Hematopoietic multipotent progenitor cell treated with erythropoietin and hydrocortisone succinate and interleukin-3 and kit ligand, for 8 days (in vitro differentiated cells): ENCODE measurements at regions not wholly inside any gene's neighbourhood (a gene's known extent, or its start where the extent isn't known, plus 50 kb on each side); places are given as distances from the start of the nearest gene placed in this dataset.
"Not testable (repeated sequence)": the region's sequence is repeated elsewhere in the genome, so short reads cannot be mapped to it uniquely, and the experiment has no call there.

Source experiments
- DNase-seq: peaks from one replicate; pipeline ENCODE4 v3.0.0-alpha.2; 2015

DNA sequence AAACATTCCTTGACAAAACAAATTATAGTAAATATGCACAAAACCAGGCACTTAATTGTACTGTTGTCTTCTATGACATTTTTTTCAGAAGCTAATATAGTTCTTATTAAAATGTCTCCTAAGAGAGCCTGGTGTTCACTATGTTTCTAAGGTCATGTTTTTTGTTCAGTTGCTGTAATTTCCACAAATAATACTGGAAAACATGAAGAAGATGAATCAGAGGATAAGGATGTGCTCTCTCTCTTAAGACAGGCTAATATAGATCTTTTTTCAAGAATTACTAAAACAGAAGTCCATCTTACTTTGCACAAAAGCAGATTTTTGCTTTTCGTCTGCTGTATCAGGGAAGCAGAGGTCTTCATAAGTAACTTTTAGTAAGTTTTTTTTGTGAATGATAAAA, 823.0 kb upstream of the NECTIN3 start:
- no peak for DNase-seq

DNA sequence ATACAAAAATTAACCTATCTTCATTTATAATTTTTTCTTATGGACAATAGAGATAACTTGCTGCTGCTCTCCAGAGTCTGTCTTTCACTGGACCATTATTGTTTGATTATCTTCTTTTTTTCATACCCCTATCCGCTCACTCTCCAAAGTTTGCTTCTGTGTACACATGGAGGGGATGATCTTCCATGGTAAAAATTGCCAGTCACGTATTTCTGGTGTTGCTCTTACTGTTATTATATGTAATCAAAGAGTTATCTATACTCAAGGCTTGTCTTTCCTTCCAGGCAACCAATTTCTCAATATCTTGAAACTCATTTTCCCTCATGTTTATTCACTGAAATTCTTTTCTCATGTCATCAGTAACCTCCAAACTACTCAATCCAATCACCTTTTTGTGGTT, 817.8 kb upstream of the NECTIN3 start:
- no peak for DNase-seq

GRCh38 chr3:110254591-110254990, 817.0 kb upstream of the NECTIN3 start:
- no peak for DNase-seq

DNA sequence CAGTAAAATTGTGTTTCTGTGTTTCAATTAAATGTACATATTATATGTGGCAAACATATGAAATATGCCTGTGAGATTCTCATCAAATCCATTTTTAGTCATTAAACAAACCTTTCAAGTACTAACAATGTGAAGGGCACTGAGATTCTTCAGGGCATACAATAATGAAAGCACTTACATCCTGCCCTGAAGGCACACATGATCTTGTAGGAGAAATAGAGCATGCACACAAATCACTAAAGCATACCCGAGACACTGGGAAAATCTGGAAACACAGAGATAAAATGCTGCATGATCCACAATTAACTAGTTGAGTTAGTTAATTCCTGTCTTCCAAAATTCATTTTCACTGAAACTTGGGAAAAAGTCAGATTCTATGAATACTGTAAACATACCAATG, 810.5 kb upstream of the NECTIN3 start:
- no peak for DNase-seq

GRCh38 chr3:110262896-110263295, 808.7 kb upstream of the NECTIN3 start:
- DNase-seq: no peak

- DNase-seq: no peak
Observed at GRCh38 chr3:110265302-110265701, 806.3 kb upstream of the NECTIN3 start.

DNA sequence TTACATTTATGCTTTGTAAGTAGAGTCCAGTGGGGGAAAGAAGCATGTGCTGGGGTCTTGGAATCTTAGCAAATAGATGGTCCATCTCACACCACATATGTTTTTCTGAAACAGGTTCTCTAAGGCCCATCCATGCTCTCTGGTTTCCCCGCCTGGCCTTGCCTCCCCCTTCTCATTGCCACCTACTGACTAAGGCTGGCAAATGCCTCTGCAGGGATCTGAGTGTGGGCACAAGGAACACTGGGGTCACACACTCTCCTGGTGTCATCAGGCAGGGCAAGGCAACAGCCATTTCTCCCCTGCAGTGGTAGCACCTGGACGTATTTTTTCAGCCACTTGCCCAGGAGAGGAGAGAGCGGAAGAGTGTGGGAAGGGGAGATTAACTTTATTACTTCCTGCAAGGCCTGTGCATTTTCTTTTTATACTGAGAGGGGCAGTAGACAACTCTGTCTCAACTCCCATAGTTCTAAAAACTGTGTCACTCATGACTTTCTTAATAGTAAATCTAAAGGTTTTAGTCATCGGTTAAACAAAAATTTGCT, 804.2 kb upstream of the NECTIN3 start:
- no peak for DNase-seq

DNA sequence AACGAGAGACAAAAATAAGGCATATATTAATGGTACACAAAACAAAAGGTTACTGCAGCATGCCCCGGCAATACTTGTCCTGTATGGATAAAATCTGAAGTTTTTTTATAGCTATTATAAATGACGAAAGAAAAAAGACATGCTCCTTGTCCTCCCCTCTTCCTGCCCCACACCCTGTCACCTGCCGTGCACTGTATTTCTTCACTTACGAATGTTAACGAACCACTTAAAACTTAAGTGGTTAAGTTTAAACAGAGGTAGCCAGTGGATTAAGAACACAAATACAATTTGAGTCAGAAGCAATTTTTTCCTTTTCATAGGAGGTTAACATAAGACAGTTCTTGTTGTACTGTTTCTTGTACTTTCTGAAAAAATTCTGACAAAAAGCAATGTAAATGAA, 799.1 kb upstream of the NECTIN3 start:
- no peak for DNase-seq

GRCh38 chr3:110291886-110292501, 779.6 kb upstream of the NECTIN3 start:
- DNase-seq: no peak

DNA sequence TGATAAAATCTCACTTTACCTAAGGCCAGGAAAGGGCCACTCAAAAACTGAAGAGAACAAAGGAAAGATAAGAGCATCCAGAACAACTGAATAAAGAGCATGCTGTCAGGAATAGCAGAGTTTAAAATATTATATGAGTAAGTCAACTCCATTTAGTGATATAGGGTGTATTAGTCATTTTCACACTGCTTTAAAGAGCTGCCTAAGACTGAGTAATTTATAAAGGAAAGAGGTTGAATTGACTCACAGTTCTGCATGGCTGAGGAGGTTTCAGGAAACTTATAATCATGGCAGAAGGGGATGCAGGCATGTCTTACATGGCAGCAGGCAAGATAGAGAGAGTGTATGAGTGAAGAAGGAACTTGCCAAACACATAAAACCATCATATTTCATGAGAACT, 778.0 kb upstream of the NECTIN3 start:
- DNase-seq: no peak

GRCh38 chr3:110296885-110297284, 774.7 kb upstream of the NECTIN3 start:
- no peak for DNase-seq

- DNase-seq: no peak
Observed at GRCh38 chr3:110301781-110302180, 769.8 kb upstream of the NECTIN3 start.

- DNase-seq: no peak
Observed at GRCh38 chr3:110307065-110307809, 764.4 kb upstream of the NECTIN3 start.

- DNase-seq: no peak
Observed at GRCh38 chr3:110311541-110311940, 760.1 kb upstream of the NECTIN3 start.

- peak; percentile 60 for DNase-seq
Observed at GRCh38 chr3:110314512-110315114, 757.0 kb upstream of the NECTIN3 start.

GRCh38 chr3:110318108-110318507, 753.5 kb upstream of the NECTIN3 start:
- DNase-seq: no peak

- no peak for DNase-seq
Observed at GRCh38 chr3:110323349-110323748, 748.3 kb upstream of the NECTIN3 start.

DNA sequence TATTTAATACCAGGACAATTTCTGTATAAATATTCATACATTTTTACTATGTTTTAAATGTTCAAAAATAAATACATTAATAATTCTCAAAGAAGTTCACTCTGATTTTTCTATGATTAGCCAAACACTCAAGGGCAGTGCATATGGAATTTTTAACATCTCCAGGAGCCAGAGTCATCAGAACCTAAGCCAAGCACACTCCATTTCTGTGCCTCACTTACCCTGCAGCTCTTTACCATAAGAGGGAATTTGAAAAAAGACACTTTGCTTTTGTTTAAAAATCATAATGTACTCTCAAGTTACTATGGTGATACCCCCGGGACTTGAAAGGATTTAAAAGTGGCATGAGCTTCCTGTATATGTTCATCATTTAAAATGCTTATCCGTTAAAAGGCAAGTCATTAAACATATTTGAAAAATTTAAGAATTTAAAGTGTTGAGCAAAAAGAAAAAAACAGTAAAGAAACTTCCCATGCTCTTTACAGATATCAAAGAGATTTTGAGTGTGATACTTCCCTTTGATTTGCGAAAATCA, 747.4 kb upstream of the NECTIN3 start:
- no peak for DNase-seq

- no peak for DNase-seq
Observed at GRCh38 chr3:110327870-110328269, 743.7 kb upstream of the NECTIN3 start.

DNA sequence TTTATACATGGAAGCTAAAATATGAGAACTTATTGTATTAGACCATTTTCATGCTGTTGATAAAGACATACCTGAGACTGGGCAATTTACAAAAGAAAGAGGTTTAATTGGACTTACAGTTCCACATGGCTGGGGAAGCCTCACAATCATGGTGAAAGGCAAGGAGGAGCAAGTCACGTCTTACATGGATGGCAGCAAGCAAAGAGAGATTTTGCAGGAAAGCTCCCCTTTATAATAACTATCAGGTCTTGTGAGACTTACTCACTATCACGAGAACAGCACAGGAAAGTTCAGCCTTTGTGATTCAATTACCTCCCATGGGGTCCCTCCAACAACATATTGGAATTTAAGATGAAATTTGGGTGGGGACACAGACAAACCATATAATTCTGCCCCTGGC, 740.1 kb upstream of the NECTIN3 start:
- DNase-seq: not testable (repeated sequence)

DNA sequence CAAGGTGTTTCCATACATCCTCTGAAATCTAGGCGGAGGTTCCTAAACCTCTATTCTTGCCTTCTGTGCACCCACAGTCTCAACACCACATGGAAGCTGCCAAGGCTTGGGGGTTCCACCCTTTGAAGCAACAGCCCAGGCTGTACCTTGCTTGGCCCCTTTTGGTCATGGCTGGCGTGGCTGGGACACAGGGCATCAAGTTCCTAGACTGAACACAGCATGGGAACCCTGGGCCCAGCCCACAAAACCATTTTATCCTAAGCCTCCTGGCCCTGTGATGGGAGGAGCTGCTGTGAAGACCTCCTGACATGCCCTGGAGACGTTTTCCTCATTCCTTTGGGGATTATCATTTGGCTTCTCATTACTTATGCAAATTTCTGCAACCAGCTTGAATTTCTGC, 739.0 kb upstream of the NECTIN3 start:
- no peak for DNase-seq

DNA sequence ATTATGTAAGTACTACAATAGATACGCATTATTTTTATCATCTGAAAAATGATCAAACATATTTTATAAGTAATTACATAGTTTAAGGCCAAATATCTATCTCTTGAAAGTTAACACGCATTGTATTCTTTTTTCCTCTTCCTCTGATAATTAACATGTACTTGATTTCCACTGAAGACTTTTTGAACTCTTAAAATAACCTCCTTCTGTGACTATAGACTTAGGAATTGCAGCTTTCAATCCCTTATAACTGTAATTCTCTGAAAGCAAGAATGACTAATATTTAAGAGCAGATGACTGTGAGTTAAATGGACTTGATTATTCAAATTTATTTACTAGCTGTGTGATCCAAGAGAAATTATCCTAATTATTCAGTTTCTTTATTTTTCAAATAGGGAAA, 730.6 kb upstream of the NECTIN3 start:
- DNase-seq: no peak

GRCh38 chr3:110343376-110343775, 728.2 kb upstream of the NECTIN3 start:
- no peak for DNase-seq

DNA sequence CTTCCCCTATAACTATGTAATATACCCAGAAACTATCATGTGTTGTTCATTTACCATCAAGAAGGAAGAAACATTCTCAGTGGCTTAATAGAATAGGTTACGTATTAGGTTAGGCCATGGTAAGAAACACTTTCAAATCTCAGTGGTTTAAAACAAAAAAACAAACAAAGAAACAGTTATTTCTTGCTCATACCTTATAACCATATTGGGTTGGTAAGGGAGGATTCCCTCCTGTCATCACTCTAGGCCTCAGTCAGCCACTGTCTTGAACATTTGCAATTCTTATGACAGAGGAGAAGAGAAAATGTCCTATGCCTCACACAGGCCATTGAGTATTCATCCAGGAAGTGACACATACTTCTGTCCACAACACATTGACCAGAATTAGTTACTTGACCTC, 727.7 kb upstream of the NECTIN3 start:
- DNase-seq: no peak
